HepG2 (cell line): ENCODE measurements at regions not wholly inside any gene's neighbourhood (a gene's known extent, or its start where the extent isn't known, plus 50 kb on each side); places are given as distances from the start of the nearest gene placed in this dataset.
A peak's percentile ranks its signal among the peaks of the same experiment; 100 is the strongest.

Source experiments
- ATAC-seq: fragments of 200-7000 bp; cut with Tn5 transposase; 3 replicates; pipeline ENCODE4 v1.9.1; 2020; ENCODE audit warnings: mild to moderate bottlenecking, moderate library complexity
- BruUV-seq: library from RNA; stranded (reverse); fragments of 400-500 nt; replicated peaks from 2 replicates; lab custom pipeline; 2021; lab: Mats Ljungman, UMichigan
- CTCF ChIA-PET: fragments of 300-600 bp; formaldehyde crosslinking; extraction: SDS; loops from one replicate; lab custom pipeline; 2021; ENCODE audit warnings: low total read pairs, inconsistent platforms, low intra/inter-chr PET ratio; lab: Yijun Ruan, JAX
- POLR2A ChIA-PET: fragments of 350-600 bp; sonication (Branson Sonifier 250); formaldehyde crosslinking; loops from one replicate; lab custom pipeline; 2020; ENCODE audit warnings: antibody characterized with exemption, inconsistent platforms; lab: Yijun Ruan, JAX
- DNase-seq: peaks from one replicate; pipeline ENCODE4 v3.0.0-alpha.2; 2015; ENCODE audit warnings: low spot score
- FAIRE-seq: peaks from 3 replicates; lab custom pipeline; 2011; peaks lifted over from hg19 to GRCh38; lab: Jason Lieb, UNC
- H2AFZ ChIP-seq: one replicate; pipeline ENCODE4 v1.6.1; 2011; ENCODE audit warnings: low read length, inconsistent platforms
- H3K27ac ChIP-seq: fragments of 300-600 bp; 3 replicates; pipeline ENCODE4 v1.8.0; 2011; ENCODE audit warnings: mixed run types, mild to moderate bottlenecking, mixed read lengths, low read length, inconsistent platforms; ENCODE audit not compliant: insufficient read depth; ENCODE audit errors: extremely low read length
- H3K27me3 ChIP-seq, 2 experiments: fragments of 200-600 bp in 1 of 2; 2 replicates in 1 of 2; 3 replicates in 1 of 2; pipeline versions ENCODE4 v1.6.0 to v1.8.0; 2011; ENCODE audit warnings: low read length in 2 of 2, mild to moderate bottlenecking in 2 of 2, moderate library complexity in 2 of 2, inconsistent platforms in 1 of 2; ENCODE audit not compliant: insufficient read depth in 2 of 2, control insufficient read depth in 1 of 2
- H3K36me3 ChIP-seq, 2 experiments: fragments of 200-600 bp in 1 of 2; replicated peaks in 1 of 2; 2 replicates in 1 of 2; 3 replicates in 1 of 2; pipeline versions ENCODE4 v1.5.1 to v1.8.0; 2011; ENCODE audit warnings: low read length in 2 of 2, inconsistent platforms in 1 of 2; ENCODE audit not compliant: insufficient read depth in 2 of 2, control insufficient read depth in 1 of 2
- H3K4me1 ChIP-seq: 2 replicates; pipeline ENCODE4 v1.5.1; 2012; ENCODE audit warnings: low read length, inconsistent platforms; ENCODE audit not compliant: insufficient read depth
- H3K4me2 ChIP-seq: 2 replicates; pipeline ENCODE4 v1.6.0; 2011; ENCODE audit warnings: low read depth, low read length, inconsistent platforms
- H3K4me3 ChIP-seq, 3 experiments: fragments of 200-600 bp in 1 of 3; sonication (generic), shearing (Covaris generic) in 1 of 3; replicated peaks in 1 of 3; 2 replicates each; pipeline ENCODE4 v1.5.1; 2011 to 2016; ENCODE audit warnings: low read length in 3 of 3, inconsistent platforms in 2 of 3, low read depth in 2 of 3, mild to moderate bottlenecking in 2 of 3, control low read depth in 1 of 3, mixed read lengths in 1 of 3; ENCODE audit not compliant: insufficient read depth in 1 of 3
- H3K79me2 ChIP-seq: one replicate; pipeline ENCODE4 v1.6.1; 2011; ENCODE audit warnings: low read length, inconsistent platforms; ENCODE audit not compliant: insufficient read depth
- H3K9ac ChIP-seq: 2 replicates; pipeline ENCODE4 v1.6.0; 2011; ENCODE audit warnings: mild to moderate bottlenecking, low read depth, low read length, inconsistent platforms; ENCODE audit not compliant: insufficient read depth
- H3K9me3 ChIP-seq: 2 replicates; pipeline ENCODE4 v1.5.1; 2012; ENCODE audit warnings: mild to moderate bottlenecking, low read length
- H4K20me1 ChIP-seq: 2 replicates; pipeline ENCODE4 v1.6.0; 2011; ENCODE audit warnings: inconsistent platforms, mild to moderate bottlenecking, low read length, moderate library complexity; ENCODE audit not compliant: insufficient read depth
- GATAD1 ChIP-seq: IDR thresholded peaks from 2 replicates; pipeline ENCODE4 v1.6.1; 2016; ENCODE audit warnings: missing genetic modification reagents, missing compliant biosample characterization
- LRRFIP1 ChIP-seq: sonication (generic); formaldehyde crosslinking; conservative IDR thresholded peaks from 2 replicates; pipeline ENCODE4 v1.4.0; 2020; ENCODE audit warnings: missing genetic modification reagents
- MAFF ChIP-seq: IDR thresholded peaks from 2 replicates; pipeline ENCODE4 v1.6.1; 2011; ENCODE audit warnings: low read depth, low read length, improper control_type of control experiment
- MAFK ChIP-seq, 2 experiments: IDR thresholded peaks in 1 of 2; conservative IDR thresholded peaks in 1 of 2; 2 replicates each; pipeline ENCODE4 v1.6.1; 2011; ENCODE audit warnings: improper control_type of control experiment in 2 of 2, low read length in 2 of 2
- MTA1 ChIP-seq: sonication (generic); formaldehyde crosslinking; IDR thresholded peaks from 2 replicates; pipeline ENCODE4 v1.4.0; 2020; ENCODE audit warnings: missing genetic modification reagents, mild to moderate bottlenecking, borderline replicate concordance
- NCOA1 ChIP-seq: sonication (generic); formaldehyde crosslinking; IDR thresholded peaks from 2 replicates; pipeline ENCODE4 v1.9.0; 2021; ENCODE audit warnings: missing genetic modification reagents
- SP1 ChIP-seq, 2 experiments: fragments of 450-650 bp in 1 of 2; sonication (generic) in 1 of 2; formaldehyde crosslinking in 1 of 2; IDR thresholded peaks; 2 replicates each; pipeline versions ENCODE4 v1.4.0 to v1.6.1; 2016 to 2020; ENCODE audit warnings: missing genetic modification reagents in 1 of 2
- SP140L ChIP-seq: sonication (generic); formaldehyde crosslinking; IDR thresholded peaks from 2 replicates; pipeline ENCODE4 v1.4.0; 2020; ENCODE audit warnings: missing genetic modification reagents, borderline replicate concordance
- THYN1 ChIP-seq: sonication (generic); formaldehyde crosslinking; IDR thresholded peaks from 2 replicates; pipeline ENCODE4 v1.8.1; 2023; ENCODE audit warnings: low read depth, mild to moderate bottlenecking, moderate library complexity, missing genetic modification reagents, borderline replicate concordance
- ZNF274 ChIP-seq: sonication (generic); formaldehyde crosslinking; IDR thresholded peaks from 2 replicates; pipeline ENCODE4 v1.5.1; 2020; ENCODE audit warnings: mild to moderate bottlenecking, missing genetic modification reagents
- ZNF569 ChIP-seq: sonication (generic); formaldehyde crosslinking; IDR thresholded peaks from 2 replicates; pipeline ENCODE4 v1.5.0; 2020; ENCODE audit warnings: mild to moderate bottlenecking, missing genetic modification reagents, moderate library complexity, borderline replicate concordance
- WGBS: methylation state at CpG from one replicate; pipeline ENCODE4 v1.1.6; 2017; ENCODE audit warnings: low lambda C conversion rate; 5-methylcytosine and 5-hydroxymethylcytosine counted together
- in situ Hi-C: cut with HindIII; loops from 2 replicates; pipeline ENCODE4 v1.10.0; 2017; ENCODE audit warnings: low pct_unique_long_range_greater_than_20kb; ENCODE audit not compliant: extremely low pct_ligation_motif_present
- intact Hi-C: fragments of 100-400 bp; cut with micrococcal nuclease; formaldehyde crosslinking; loops from one replicate; pipeline ENCODE4 v1.10.0; 2022; ENCODE audit not compliant: unreplicated experiment
- TF ChIP-seq, protein P1 (sequence below): sonication (generic); formaldehyde crosslinking; IDR thresholded peaks from 2 replicates; pipeline ENCODE4 v1.5.0; 2020; ENCODE audit warnings: mild to moderate bottlenecking, missing genetic modification reagents
- TF ChIP-seq, protein P2 (sequence below): sonication (generic); formaldehyde crosslinking; IDR thresholded peaks from 2 replicates; pipeline ENCODE4 v1.9.0; 2021; ENCODE audit warnings: missing genetic modification reagents, mild to moderate bottlenecking, borderline replicate concordance

GRCh38 chr4:15197005-15197404 lies 194.7 kb downstream of the CPEB2 start (continued):
- TF ChIP-seq, protein P1, sequence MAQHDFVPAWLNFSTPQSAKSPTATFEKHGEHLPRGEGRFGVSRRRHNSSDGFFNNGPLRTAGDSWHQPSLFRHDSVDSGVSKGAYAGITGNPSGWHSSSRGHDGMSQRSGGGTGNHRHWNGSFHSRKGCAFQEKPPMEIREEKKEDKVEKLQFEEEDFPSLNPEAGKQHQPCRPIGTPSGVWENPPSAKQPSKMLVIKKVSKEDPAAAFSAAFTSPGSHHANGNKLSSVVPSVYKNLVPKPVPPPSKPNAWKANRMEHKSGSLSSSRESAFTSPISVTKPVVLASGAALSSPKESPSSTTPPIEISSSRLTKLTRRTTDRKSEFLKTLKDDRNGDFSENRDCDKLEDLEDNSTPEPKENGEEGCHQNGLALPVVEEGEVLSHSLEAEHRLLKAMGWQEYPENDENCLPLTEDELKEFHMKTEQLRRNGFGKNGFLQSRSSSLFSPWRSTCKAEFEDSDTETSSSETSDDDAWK: no peak
- TF ChIP-seq MTA1 (CRISPR knock-in tag) (no peak), NCOA1 (CRISPR knock-in tag) (no peak)
- TF ChIP-seq, all 625 proteins: peak for 3

DNA sequence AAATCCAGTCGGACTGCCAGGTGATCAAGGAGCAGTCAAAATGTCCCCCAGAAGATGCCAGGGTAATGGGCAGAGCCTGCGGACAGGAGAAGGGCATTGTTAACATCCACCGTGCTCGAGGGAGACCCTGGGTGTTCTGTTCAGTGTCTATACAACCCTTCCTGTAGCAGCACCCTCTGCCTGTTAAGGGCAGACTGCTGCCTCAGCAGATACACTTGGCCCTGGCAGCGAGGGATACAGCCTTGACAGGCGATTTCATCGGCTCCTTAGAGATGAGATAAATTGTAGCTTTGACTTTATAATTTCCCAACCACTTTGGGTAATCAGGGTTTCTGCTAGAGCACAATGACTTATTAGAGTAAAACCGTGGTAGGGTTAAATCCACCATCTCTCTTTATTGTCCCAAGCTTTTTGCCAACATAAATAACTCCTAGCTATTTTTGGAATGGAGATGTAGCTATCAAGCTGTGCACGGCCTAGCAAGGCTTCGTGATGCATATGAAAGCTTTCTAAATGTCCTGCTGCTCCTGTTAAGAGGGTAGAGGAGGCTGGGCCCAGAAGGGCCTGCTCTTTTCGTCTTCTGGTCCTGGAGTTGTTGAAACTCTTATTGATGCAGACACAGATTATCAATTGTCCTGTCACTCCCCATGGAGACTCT lies 195.9 kb downstream of the CPEB2 start:
- no peak overlapping the region for H3K27ac ChIP-seq
- no peaks in the 10 kb centered on the region for H3K27me3 ChIP-seq
- POLR2A ChIA-PET: no interaction called here
- ATAC-seq: no peak
- no peaks in the 10 kb centered on the region for H3K36me3 ChIP-seq
- in situ Hi-C loops (no loop called here), intact Hi-C loops (loop anchor here (10.0 kb wide), 1 partner anchor 1543 kb away; no protein-coding TSS in a partner anchor)
- CTCF ChIA-PET: no interaction called here
- DNase-seq: no peak
- no peaks in the 10 kb centered on the region for H3K79me2 ChIP-seq
- H3K4me3 ChIP-seq: no peak overlapping the region
- H3K4me2 ChIP-seq: no peak overlapping the region
- no peaks in the 10 kb centered on the region for H3K9me3 ChIP-seq
- TF ChIP-seq THYN1 (CRISPR knock-in tag) (no peak), ZNF274 (CRISPR knock-in tag) (no peak), MAFF (peak; percentile 45), LRRFIP1 (CRISPR knock-in tag) (no peak), SP140L (CRISPR knock-in tag) (no peak), GATAD1 (no peak), MAFK (conservative IDR thresholded peaks at IDR 0.05 in 1 of 2, IDR thresholded peaks at IDR 0.05 in 1 of 2; ENCODE audit: low read length in 2 of 2) (peak; percentile 42 to 45; a peak in 3 of 4 replicates), ZNF569 (no peak), SP1 (IDR thresholded peaks at IDR 0.05) (no peak), SP1 (CRISPR knock-in tag; IDR thresholded peaks at IDR 0.05) (no peak)
- TF ChIP-seq, protein P2, sequence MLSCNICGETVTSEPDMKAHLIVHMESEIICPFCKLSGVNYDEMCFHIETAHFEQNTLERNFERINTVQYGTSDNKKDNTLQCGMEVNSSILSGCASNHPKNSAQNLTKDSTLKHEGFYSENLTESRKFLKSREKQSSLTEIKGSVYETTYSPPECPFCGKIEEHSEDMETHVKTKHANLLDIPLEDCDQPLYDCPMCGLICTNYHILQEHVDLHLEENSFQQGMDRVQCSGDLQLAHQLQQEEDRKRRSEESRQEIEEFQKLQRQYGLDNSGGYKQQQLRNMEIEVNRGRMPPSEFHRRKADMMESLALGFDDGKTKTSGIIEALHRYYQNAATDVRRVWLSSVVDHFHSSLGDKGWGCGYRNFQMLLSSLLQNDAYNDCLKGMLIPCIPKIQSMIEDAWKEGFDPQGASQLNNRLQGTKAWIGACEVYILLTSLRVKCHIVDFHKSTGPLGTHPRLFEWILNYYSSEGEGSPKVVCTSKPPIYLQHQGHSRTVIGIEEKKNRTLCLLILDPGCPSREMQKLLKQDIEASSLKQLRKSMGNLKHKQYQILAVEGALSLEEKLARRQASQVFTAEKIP (CRISPR knock-in tag): no peak
- H3K4me1 ChIP-seq: no peaks in the 10 kb centered on the region
- no peaks in the 10 kb centered on the region for H4K20me1 ChIP-seq
- H2AFZ ChIP-seq: no peak overlapping the region
- WGBS: 21% methylated on average over 7 of the region's 11 CpGs
- no TSS peak for BruUV-seq
- no peak overlapping the region for H3K9ac ChIP-seq
- FAIRE-seq: no peak
